ENCODE measurements at regions not wholly inside any gene's neighbourhood (a gene's known extent, or its start where the extent isn't known, plus 50 kb on each side); places are given as distances from the start of the nearest gene placed in this dataset.

- H3K4me3 ChIP-seq, result no peak overlapping the region
- WGBS, 5 donors, result 54 to 63% (median 56%) methylated on average over 2 of the region's 2 CpGs
- H3K27me3 ChIP-seq (replicated peaks in 1 of 7), result peaks cover 0 to 3% (median 0%) of the 10 kb centered on the region in 7 donors
- no peak overlapping the region for H3K27ac ChIP-seq
- no peaks in the 10 kb centered on the region for H3K4me1 ChIP-seq
- no peak for DNase-seq
- H3K36me3 ChIP-seq, result no peaks in the 10 kb centered on the region
- no peaks in the 10 kb centered on the region for H3K9me3 ChIP-seq
- TF ChIP-seq POLR2AphosphoS5 (IDR thresholded peaks at IDR 0.05) (no peak), POLR2A (IDR thresholded peaks at IDR 0.05) (no peak), CTCF (IDR thresholded peaks at IDR 0.05 in 8 of 11, conservative IDR thresholded peaks at IDR 0.05 in 3 of 11) (no peak)
- intact Hi-C loops (cut with DNase I; ENCODE audit: low total_unique reads), result no loop called here
Measured at GRCh38 chr5:143619040-143619439, 192.9 kb upstream of the HMHB1 start.

GRCh38 chr5:143618141-143618540 lies 193.8 kb upstream of the HMHB1 start:
- no peak for TF ChIP-seq CTCF (IDR thresholded peaks at IDR 0.05 in 8 of 11, conservative IDR thresholded peaks at IDR 0.05 in 3 of 11)
- TF ChIP-seq POLR2AphosphoS5 (IDR thresholded peaks at IDR 0.05), result no peak
- TF ChIP-seq POLR2A (IDR thresholded peaks at IDR 0.05), result no peak
- intact Hi-C loops (cut with DNase I; ENCODE audit: low total_unique reads), result no loop called here
- Histone ChIP-seq H3K4me1 (no peaks in the 10 kb centered on the region), H3K27me3 (replicated peaks in 1 of 7) (peaks cover 0 to 3% (median 0%) of the 10 kb centered on the region in 7 donors), H3K36me3 (no peaks in the 10 kb centered on the region), H3K27ac (no peak overlapping the region), H3K4me3 (no peak overlapping the region), H3K9me3 (no peaks in the 10 kb centered on the region)
- no peak for DNase-seq
- WGBS, 5 donors, result 85 to 98% (median 93%) methylated on average over 6 of the region's 6 CpGs

GRCh38 chr5:143614831-143615230 lies 197.1 kb upstream of the HMHB1 start:
- Histone ChIP-seq H3K27me3 (replicated peaks in 1 of 7) (peaks cover 0 to 3% (median 0%) of the 10 kb centered on the region in 7 donors), H3K4me3 (no peak overlapping the region), H3K4me1 (no peaks in the 10 kb centered on the region), H3K9me3 (no peaks in the 10 kb centered on the region), H3K27ac (no peak overlapping the region), H3K36me3 (no peaks in the 10 kb centered on the region)
- intact Hi-C loops (cut with DNase I; ENCODE audit: low total_unique reads), result no loop called here
- 73 to 98% (median 97%) methylated on average over 4 of the region's 4 CpGs for WGBS, 5 donors
- TF ChIP-seq POLR2AphosphoS5 (IDR thresholded peaks at IDR 0.05) (no peak), POLR2A (IDR thresholded peaks at IDR 0.05) (no peak), CTCF (IDR thresholded peaks at IDR 0.05 in 8 of 11, conservative IDR thresholded peaks at IDR 0.05 in 3 of 11) (no peak)
- no peak for DNase-seq

GRCh38 chr5:143613329-143613728 lies 198.6 kb upstream of the HMHB1 start:
- Histone ChIP-seq H3K4me3 (no peak overlapping the region), H3K4me1 (no peaks in the 10 kb centered on the region), H3K36me3 (no peaks in the 10 kb centered on the region), H3K27ac (no peak overlapping the region), H3K27me3 (replicated peaks in 1 of 7) (no peaks in the 10 kb centered on the region), H3K9me3 (peaks cover 0 to 12% (median 0%) of the 10 kb centered on the region in 8 donors)
- intact Hi-C loops (cut with DNase I; ENCODE audit: low total_unique reads), result no loop called here
- no peak for DNase-seq
- TF ChIP-seq POLR2A (IDR thresholded peaks at IDR 0.05) (no peak), POLR2AphosphoS5 (IDR thresholded peaks at IDR 0.05) (no peak)
- 84 to 91% (median 89%) methylated on average over 3 of the region's 3 CpGs for WGBS, 5 donors

GRCh38 chr5:143610946-143611345 lies 201.0 kb upstream of the HMHB1 start:
- no peaks in the 10 kb centered on the region for H3K36me3 ChIP-seq
- H3K9me3 ChIP-seq, result peaks cover 0 to 15% (median 0%) of the 10 kb centered on the region in 8 donors
- 76 to 93% (median 85%) methylated on average over 1 of the region's 1 CpG for whole genome bisulfite sequencing, 5 donors
- intact Hi-C loops (cut with DNase I; ENCODE audit: low total_unique reads), result no loop called here
- no peak overlapping the region for H3K4me3 ChIP-seq
- H3K4me1 ChIP-seq, result peaks cover 0 to 9% (median 3%) of the 10 kb centered on the region in 6 donors
- TF ChIP-seq POLR2AphosphoS5 (IDR thresholded peaks at IDR 0.05) (no peak), CTCF (IDR thresholded peaks at IDR 0.05 in 8 of 11, conservative IDR thresholded peaks at IDR 0.05 in 3 of 11) (no peak), POLR2A (IDR thresholded peaks at IDR 0.05) (no peak)
- DNase-seq, result no peak
- H3K27ac ChIP-seq, result no peak overlapping the region
- H3K27me3 ChIP-seq (replicated peaks in 1 of 7), result no peaks in the 10 kb centered on the region

All from spleen (tissue), 11 donors.